Loucy (cell line): ENCODE measurements at regions not wholly inside any gene's neighbourhood (a gene's known extent, or its start where the extent isn't known, plus 50 kb on each side); places are given as distances from the start of the nearest gene placed in this dataset.

ENCODE experiments used
- EZH2phosphoT487 ChIP-seq: fragments of 200-600 bp; IDR thresholded peaks from 2 replicates; pipeline ENCODE4 v1.6.1; 2018; ENCODE audit warnings: antibody characterized with exemption, mild to moderate bottlenecking, moderate library complexity, borderline replicate concordance
- TF ChIP-seq, protein P1 (sequence below): fragments of 200-600 bp; sonication (generic); conservative IDR thresholded peaks from 2 replicates; pipeline ENCODE4 v1.5.1; 2014; ENCODE audit warnings: mild to moderate bottlenecking, antibody characterized with exemption, low read length

DNA sequence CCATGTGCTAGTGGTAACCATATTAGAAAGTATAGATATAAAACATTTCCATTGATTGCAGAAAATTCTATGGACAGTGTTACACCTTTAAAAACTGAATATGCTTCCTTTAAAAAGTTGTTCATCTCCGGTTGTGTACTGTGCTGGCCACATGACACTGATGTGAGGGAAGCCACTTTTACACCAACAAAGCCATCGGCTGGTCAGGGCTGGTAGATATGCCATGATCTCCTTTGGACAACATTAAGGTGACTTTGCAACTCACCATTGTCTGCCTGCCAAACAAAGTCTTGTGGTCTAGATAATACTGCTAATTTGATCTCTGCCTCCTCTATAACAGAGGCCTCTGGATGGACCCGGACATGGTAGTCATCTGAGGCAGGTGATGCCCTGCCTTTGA is 156.0 kb upstream of the RARB start:
- TF ChIP-seq, protein P1, sequence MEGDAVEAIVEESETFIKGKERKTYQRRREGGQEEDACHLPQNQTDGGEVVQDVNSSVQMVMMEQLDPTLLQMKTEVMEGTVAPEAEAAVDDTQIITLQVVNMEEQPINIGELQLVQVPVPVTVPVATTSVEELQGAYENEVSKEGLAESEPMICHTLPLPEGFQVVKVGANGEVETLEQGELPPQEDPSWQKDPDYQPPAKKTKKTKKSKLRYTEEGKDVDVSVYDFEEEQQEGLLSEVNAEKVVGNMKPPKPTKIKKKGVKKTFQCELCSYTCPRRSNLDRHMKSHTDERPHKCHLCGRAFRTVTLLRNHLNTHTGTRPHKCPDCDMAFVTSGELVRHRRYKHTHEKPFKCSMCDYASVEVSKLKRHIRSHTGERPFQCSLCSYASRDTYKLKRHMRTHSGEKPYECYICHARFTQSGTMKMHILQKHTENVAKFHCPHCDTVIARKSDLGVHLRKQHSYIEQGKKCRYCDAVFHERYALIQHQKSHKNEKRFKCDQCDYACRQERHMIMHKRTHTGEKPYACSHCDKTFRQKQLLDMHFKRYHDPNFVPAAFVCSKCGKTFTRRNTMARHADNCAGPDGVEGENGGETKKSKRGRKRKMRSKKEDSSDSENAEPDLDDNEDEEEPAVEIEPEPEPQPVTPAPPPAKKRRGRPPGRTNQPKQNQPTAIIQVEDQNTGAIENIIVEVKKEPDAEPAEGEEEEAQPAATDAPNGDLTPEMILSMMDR: no peak
- TF ChIP-seq EZH2phosphoT487: no peak
